ENCODE measurements at regions not wholly inside any gene's neighbourhood (a gene's known extent, or its start where the extent isn't known, plus 50 kb on each side); places are given as distances from the start of the nearest gene placed in this dataset.
"Not testable (repeated sequence)": the region's sequence is repeated elsewhere in the genome, so short reads cannot be mapped to it uniquely, and the experiment has no call there.

DNA sequence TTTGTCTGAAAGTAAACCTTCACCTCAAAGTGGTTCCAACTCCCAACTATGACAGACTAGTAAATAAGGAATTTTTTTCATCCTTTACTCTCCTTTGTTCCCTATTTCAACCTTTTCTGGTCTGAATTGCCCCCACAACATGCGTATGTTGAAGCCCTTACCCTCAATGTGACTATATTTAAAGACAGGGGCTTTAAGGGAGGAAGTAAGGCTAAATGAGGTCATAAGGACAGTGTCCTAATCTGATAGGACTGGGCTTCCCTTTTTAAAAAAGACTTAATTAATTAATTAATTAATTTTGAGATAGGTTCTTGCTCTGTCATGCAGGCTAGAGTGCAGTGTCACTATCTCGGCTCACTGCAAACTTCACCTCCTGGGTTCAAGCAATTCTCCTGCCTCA, 86.3 kb downstream of the VCPKMT start:
- DNase-seq (ENCODE audit: low spot score) (no peak), ATAC-seq (no peak)
- Mint-ChIP-seq H3K27me3 (ENCODE audit: insufficient read depth, low read depth, poor library complexity) (no peaks in the 10 kb centered on the region), H3K36me3 (ENCODE audit: low read depth) (peaks cover 3% of the 10 kb centered on the region; the same call in 1 of the 3 replicates), H3K27ac (no peak overlapping the region), H3K9me3 (no peaks in the 10 kb centered on the region; the same call in 2 of the 3 replicates), H3K4me3 (no peak overlapping the region), H3K4me1 (no peaks in the 10 kb centered on the region)
- Histone ChIP-seq H3K9me2 (ENCODE audit: insufficient read depth) (no peaks in the 10 kb centered on the region), H3K4me2 (no peak overlapping the region), H3K36me3 (ENCODE audit: insufficient read depth) (no peaks in the 10 kb centered on the region), H3K27ac (ENCODE audit: low read depth) (no peak overlapping the region), H4K20me1 (replicated peaks; ENCODE audit: insufficient read depth) (no peaks in the 10 kb centered on the region), H3K4me1 (ENCODE audit: insufficient read depth) (no peaks in the 10 kb centered on the region), H2AFZ (no peak overlapping the region), H3K27me3 (ENCODE audit: insufficient read depth) (no peaks in the 10 kb centered on the region), H3K4me3 (no peak overlapping the region), H3F3A (replicated peaks; ENCODE audit: low read depth) (no peaks in the 10 kb centered on the region), H3K79me2 (replicated peaks; ENCODE audit: insufficient read depth) (no peaks in the 10 kb centered on the region)
- TF ChIP-seq, protein P1, sequence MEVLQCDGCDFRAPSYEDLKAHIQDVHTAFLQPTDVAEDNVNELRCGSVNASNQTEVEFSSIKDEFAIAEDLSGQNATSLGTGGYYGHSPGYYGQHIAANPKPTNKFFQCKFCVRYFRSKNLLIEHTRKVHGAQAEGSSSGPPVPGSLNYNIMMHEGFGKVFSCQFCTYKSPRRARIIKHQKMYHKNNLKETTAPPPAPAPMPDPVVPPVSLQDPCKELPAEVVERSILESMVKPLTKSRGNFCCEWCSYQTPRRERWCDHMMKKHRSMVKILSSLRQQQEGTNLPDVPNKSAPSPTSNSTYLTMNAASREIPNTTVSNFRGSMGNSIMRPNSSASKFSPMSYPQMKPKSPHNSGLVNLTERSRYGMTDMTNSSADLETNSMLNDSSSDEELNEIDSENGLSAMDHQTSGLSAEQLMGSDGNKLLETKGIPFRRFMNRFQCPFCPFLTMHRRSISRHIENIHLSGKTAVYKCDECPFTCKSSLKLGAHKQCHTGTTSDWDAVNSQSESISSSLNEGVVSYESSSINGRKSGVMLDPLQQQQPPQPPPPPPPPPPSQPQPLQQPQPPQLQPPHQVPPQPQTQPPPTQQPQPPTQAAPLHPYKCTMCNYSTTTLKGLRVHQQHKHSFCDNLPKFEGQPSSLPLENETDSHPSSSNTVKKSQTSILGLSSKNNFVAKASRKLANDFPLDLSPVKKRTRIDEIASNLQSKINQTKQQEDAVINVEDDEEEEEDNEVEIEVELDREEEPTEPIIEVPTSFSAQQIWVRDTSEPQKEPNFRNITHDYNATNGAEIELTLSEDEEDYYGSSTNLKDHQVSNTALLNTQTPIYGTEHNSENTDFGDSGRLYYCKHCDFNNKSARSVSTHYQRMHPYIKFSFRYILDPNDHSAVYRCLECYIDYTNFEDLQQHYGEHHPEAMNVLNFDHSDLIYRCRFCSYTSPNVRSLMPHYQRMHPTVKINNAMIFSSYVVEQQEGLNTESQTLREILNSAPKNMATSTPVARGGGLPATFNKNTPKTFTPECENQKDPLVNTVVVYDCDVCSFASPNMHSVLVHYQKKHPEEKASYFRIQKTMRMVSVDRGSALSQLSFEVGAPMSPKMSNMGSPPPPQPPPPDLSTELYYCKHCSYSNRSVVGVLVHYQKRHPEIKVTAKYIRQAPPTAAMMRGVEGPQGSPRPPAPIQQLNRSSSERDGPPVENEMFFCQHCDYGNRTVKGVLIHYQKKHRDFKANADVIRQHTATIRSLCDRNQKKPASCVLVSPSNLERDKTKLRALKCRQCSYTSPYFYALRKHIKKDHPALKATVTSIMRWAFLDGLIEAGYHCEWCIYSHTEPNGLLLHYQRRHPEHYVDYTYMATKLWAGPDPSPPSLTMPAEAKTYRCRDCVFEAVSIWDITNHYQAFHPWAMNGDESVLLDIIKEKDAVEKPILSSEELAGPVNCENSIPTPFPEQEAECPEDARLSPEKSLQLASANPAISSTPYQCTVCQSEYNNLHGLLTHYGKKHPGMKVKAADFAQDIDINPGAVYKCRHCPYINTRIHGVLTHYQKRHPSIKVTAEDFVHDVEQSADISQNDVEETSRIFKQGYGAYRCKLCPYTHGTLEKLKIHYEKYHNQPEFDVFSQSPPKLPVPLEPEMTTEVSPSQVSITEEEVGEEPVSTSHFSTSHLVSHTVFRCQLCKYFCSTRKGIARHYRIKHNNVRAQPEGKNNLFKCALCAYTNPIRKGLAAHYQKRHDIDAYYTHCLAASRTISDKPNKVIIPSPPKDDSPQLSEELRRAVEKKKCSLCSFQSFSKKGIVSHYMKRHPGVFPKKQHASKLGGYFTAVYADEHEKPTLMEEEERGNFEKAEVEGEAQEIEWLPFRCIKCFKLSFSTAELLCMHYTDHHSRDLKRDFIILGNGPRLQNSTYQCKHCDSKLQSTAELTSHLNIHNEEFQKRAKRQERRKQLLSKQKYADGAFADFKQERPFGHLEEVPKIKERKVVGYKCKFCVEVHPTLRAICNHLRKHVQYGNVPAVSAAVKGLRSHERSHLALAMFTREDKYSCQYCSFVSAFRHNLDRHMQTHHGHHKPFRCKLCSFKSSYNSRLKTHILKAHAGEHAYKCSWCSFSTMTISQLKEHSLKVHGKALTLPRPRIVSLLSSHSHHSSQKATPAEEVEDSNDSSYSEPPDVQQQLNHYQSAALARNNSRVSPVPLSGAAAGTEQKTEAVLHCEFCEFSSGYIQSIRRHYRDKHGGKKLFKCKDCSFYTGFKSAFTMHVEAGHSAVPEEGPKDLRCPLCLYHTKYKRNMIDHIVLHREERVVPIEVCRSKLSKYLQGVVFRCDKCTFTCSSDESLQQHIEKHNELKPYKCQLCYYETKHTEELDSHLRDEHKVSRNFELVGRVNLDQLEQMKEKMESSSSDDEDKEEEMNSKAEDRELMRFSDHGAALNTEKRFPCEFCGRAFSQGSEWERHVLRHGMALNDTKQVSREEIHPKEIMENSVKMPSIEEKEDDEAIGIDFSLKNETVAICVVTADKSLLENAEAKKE (CRISPR knock-in tag; IDR thresholded peaks at IDR 0.05) = no peak
- TF ChIP-seq, protein P2, sequence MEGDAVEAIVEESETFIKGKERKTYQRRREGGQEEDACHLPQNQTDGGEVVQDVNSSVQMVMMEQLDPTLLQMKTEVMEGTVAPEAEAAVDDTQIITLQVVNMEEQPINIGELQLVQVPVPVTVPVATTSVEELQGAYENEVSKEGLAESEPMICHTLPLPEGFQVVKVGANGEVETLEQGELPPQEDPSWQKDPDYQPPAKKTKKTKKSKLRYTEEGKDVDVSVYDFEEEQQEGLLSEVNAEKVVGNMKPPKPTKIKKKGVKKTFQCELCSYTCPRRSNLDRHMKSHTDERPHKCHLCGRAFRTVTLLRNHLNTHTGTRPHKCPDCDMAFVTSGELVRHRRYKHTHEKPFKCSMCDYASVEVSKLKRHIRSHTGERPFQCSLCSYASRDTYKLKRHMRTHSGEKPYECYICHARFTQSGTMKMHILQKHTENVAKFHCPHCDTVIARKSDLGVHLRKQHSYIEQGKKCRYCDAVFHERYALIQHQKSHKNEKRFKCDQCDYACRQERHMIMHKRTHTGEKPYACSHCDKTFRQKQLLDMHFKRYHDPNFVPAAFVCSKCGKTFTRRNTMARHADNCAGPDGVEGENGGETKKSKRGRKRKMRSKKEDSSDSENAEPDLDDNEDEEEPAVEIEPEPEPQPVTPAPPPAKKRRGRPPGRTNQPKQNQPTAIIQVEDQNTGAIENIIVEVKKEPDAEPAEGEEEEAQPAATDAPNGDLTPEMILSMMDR (conservative IDR thresholded peaks at IDR 0.05; ENCODE audit: low read depth in 2 of 2) = no peak
- TF ChIP-seq EZH2phosphoT487 (IDR thresholded peaks at IDR 0.05; ENCODE audit: unreplicated experiment) (no peak), POLR2AphosphoS5 (IDR thresholded peaks at IDR 0.05; ENCODE audit: low read depth) (no peak), ZNF331 (CRISPR knock-in tag; IDR thresholded peaks at IDR 0.05; ENCODE audit: low read depth) (no peak), ZNF114 (CRISPR knock-in tag; IDR thresholded peaks at IDR 0.05) (no peak), CREB1 (CRISPR knock-in tag; IDR thresholded peaks at IDR 0.05; ENCODE audit: low read depth) (no peak), JUNB (IDR thresholded peaks at IDR 0.05; ENCODE audit: unreplicated experiment) (no peak), EZH2 (IDR thresholded peaks at IDR 0.05; ENCODE audit: low read depth, unreplicated experiment) (no peak)
- TF ChIP-seq, protein P3, sequence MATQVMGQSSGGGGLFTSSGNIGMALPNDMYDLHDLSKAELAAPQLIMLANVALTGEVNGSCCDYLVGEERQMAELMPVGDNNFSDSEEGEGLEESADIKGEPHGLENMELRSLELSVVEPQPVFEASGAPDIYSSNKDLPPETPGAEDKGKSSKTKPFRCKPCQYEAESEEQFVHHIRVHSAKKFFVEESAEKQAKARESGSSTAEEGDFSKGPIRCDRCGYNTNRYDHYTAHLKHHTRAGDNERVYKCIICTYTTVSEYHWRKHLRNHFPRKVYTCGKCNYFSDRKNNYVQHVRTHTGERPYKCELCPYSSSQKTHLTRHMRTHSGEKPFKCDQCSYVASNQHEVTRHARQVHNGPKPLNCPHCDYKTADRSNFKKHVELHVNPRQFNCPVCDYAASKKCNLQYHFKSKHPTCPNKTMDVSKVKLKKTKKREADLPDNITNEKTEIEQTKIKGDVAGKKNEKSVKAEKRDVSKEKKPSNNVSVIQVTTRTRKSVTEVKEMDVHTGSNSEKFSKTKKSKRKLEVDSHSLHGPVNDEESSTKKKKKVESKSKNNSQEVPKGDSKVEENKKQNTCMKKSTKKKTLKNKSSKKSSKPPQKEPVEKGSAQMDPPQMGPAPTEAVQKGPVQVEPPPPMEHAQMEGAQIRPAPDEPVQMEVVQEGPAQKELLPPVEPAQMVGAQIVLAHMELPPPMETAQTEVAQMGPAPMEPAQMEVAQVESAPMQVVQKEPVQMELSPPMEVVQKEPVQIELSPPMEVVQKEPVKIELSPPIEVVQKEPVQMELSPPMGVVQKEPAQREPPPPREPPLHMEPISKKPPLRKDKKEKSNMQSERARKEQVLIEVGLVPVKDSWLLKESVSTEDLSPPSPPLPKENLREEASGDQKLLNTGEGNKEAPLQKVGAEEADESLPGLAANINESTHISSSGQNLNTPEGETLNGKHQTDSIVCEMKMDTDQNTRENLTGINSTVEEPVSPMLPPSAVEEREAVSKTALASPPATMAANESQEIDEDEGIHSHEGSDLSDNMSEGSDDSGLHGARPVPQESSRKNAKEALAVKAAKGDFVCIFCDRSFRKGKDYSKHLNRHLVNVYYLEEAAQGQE (IDR thresholded peaks at IDR 0.05; ENCODE audit: unreplicated experiment) = no peak

DNA sequence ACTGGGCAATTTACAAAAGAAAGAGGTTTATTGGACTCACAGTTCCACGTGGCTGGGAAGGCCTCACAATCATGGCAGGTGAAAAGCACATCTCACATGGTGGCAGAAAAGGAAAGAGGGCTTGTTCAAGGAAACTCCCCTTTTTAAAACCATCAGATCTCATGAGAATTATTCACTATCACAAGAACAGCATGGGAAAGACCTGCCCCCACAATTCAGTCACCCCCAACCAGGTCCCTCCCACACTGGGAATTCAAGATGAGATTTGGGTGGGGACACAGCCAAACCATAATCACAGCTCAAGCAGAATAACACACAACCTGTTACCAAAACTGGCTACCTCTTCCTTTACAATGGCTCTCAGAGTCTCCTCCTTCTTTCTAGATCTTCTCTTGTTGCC, 85.5 kb downstream of the VCPKMT start:
- not testable (repeated sequence) for H3K4me1 Mint-ChIP-seq; DNase-seq (ENCODE audit: low spot score); H3K4me1 ChIP-seq (ENCODE audit: insufficient read depth); ATAC-seq; H4K20me1 ChIP-seq (replicated peaks; ENCODE audit: insufficient read depth); H3K9me2 ChIP-seq (ENCODE audit: insufficient read depth); H3K36me3 ChIP-seq (ENCODE audit: insufficient read depth); H3K9me3 Mint-ChIP-seq; H3K27ac Mint-ChIP-seq; H3K4me3 ChIP-seq; H3F3A ChIP-seq (replicated peaks; ENCODE audit: low read depth); H3K4me2 ChIP-seq; H3K36me3 Mint-ChIP-seq (ENCODE audit: low read depth); H2AFZ ChIP-seq; H3K79me2 ChIP-seq (replicated peaks; ENCODE audit: insufficient read depth); H3K4me3 Mint-ChIP-seq; H3K27me3 ChIP-seq (ENCODE audit: insufficient read depth); H3K27ac ChIP-seq (ENCODE audit: low read depth); H3K27me3 Mint-ChIP-seq (ENCODE audit: insufficient read depth, low read depth, poor library complexity)

Measured in GM23338 (cell line).